ENCODE measurements at regions not wholly inside any gene's neighbourhood (a gene's known extent, or its start where the extent isn't known, plus 50 kb on each side); places are given as distances from the start of the nearest gene placed in this dataset.

DNA sequence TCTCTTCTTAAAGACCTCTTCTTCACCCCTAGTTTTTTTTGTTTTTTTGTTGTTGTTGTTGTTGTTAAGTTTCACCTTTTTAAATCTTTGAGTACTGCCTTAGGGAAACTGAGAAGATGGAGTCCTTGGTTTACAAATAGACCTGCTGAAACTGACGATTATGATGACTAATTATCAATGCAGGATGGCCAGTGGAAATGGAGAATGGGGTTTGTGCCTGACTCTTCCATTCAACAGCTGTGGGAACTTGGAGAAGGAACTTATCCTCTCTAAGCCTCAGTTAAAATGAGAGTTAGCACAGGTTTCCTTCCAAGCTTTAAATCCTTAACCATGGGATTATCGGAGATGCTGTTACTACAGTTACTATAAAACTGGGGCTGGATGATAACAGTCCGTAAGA lies 66.7 kb upstream of the PNMA1 start:
- no peak for DNase-seq

DNA sequence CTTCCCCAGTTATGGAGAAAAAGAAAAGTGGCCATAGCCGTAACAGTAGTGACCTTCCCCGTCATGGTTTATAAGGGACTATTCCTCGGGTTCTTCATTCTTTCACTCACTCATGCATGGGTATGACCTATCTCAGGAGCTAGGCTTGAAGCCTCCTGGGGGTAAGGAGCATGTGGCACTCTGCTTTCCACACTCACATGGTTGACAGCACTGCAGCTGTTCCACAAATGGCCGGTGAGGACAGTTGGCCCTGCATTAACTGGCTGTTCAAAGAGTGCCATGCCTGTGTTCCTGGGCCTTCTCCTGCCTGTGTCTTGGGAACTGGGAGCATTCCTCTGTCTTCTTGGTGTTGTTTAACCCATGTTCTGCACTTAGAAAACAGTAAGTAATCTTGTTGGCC lies 66.2 kb upstream of the PNMA1 start:
- DNase-seq, result no peak

GRCh38 chr14:73778736-73779135 lies 64.6 kb upstream of the PNMA1 start:
- no peak for DNase-seq

- DNase-seq, result peak; percentile 69
Measured at GRCh38 chr14:73777420-73777819, 63.2 kb upstream of the PNMA1 start.

GRCh38 chr14:73776194-73776537 lies 62.0 kb upstream of the PNMA1 start:
- DNase-seq, result no peak

DNA sequence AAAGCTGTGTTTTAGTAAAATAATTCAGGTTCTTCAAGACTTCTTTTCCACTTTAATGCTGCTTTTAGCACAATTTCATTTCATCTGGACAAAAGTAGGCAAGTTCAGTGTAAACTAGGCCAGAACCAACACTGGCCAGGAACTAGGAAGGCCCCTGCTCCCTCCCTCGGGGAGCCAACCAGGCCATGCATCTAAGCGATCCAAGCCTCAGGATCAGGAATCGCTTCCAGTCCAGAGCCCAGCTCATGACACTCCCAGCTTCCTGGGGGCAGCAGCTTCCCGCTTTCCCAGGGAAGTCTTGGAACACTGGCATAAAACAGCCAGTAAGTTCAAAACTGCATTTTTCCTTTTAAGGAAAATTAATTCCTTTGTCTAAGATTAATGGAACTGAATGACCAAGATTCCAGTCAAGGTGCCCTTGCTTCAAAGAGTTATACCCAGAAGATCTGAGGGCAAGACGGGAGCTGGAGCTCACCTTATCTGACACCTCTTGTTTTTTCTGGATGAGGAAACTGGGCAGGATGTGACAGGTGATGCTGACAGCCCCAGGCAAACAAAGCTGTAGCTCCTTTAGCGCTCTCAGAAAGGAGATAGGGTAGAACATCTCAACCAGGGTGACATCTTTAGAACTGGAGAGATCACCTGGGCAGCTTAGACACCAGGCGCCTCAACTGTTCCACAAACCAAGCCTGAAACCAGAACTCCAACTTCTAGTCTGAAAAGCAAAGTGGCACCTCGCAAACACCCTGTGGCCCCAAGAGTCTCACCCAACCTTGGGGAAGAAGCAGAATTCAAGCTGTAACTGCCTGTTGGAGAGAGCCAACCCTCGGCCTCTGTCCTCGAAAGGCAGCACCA lies 61.4 kb upstream of the PNMA1 start:
- DNase-seq, result no peak

DNA sequence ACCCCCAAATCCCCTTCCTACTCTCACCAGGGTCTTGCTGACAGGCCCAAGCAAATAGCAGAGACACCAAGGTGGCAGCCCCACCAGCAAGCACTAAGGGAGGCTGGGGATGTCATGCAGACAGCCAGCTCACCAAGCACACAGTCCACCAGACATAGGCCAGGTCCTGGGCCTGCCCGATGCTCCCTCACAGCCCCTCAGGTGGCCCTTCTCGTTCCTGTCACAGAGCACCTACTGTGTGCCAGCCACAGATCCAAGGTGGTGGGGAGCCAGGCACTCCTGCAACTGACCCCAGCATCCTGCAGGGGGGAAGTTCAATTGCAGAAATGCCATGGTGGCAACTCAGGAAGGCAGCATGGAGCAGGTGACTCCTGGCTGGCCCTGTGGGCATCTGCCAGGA lies 60.5 kb upstream of the PNMA1 start:
- no peak for DNase-seq

GRCh38 chr14:73774241-73774570 lies 60.0 kb upstream of the PNMA1 start:
- no peak for DNase-seq

- DNase-seq, result no peak
Measured at GRCh38 chr14:73773441-73774240, 59.5 kb upstream of the PNMA1 start.

DNA sequence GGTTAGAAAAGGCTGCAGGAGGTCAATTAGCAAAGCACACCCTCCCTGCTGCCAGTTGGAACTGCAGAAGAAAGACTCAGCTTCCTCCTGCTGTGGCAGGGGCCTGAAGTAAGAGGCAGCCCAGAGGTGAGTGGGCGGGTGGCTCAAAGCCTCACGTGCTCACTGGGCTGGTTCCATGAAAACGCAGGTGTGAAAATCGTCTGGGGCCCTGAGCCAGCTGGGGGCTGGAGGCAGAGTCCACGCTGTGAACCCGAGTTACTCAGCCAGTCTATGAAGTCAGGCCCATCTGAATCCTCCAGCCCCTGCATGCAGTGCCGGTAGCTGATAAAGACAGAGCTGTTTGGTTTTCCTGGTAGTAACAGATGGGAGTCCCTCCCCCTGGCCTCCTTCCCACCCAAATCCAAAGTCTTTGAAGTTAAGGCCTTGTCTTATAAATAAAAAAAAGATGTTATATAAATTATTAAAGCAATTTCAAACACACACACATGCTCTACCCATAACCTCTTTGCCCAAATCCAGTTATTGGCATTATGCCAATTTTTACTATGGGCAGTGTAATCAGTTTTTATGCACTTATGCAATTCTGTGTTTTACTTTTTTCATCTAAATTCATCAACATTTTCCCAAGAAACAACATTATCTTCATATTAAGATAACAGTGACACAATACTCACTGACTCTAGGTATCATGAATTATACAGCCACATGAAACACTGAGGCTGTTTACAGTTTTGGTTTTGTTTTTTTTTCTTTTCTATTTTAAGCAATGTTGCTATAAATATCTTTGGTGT lies 57.9 kb upstream of the PNMA1 start:
- peak; percentile 94 for DNase-seq

DNA sequence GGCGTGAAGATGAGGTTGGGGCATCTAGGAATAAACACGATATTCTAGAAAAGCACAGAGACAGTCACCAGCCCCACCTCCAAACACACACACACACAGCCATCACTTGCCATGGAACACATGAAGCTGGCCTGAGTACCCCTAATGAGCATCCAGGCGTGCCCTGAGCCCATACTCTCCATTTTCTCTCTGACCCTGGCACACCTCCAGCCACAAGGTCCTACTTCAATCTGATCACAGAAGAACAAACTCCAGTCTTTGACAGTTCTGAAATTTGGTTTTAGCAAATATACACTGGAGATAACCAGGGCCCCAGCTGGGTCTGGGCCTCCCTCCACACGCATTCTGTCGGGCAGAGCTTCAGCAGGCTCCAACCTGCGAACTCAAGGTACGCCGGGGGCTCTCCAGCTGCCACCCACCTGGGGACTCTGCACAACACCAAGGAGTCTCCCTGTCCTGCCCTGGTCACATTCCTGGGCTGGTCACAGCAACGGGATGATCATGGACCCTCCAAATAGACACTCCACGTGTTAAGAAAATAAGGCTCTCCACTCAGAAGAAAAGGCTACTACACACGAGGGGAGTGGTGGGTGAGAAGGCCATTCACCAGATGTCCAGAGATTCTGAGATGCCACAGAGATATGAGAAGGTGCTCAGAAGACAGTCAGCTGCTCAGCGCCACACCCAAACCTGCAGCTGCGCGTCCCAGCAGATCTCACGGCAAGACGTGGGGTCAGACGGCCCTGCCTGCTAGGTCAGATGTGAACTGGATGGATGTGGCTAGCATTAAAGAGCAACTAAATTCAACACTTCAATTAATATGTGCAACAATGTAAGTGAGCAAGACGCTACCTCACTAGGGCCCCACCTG lies 57.0 kb upstream of the PNMA1 start:
- DNase-seq, result peak; percentile 43

GRCh38 chr14:73768107-73768506 lies 53.9 kb upstream of the PNMA1 start:
- no peak for DNase-seq

- peak; percentile 56 for DNase-seq
Measured at GRCh38 chr14:73764406-73765280, 50.5 kb upstream of the PNMA1 start.

Data from DMS79 treated with DMSO at 0.1 percent for 48 hours (cell line).